ENCODE measurements at regions not wholly inside any gene's neighbourhood (a gene's known extent, or its start where the extent isn't known, plus 50 kb on each side); places are given as distances from the start of the nearest gene placed in this dataset.

DNA sequence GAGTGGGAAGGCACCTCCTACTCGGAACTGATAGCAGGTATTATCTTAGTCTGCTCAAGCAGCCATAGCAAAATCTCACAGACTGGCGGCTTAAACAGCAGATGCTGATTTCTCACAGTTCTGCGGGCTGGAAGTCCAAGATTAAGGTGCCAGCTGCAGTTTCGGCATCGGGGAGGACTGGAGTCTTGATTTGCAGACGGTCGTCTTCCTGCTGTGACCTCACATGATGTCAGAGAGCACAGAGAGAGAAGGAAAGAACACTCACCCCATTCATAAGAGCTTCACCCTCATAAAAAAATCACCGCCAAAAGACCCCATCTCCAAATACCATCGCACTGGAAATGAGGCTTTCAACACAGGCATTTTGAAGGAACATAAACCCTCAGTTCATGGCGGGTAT is 216.5 kb upstream of the PITRM1 start:
- no peak overlapping the region for H3K4ac ChIP-seq (ENCODE audit: low read depth, low read length)
- peaks cover 8% of the 10 kb centered on the region for H3K9me1 ChIP-seq (ENCODE audit: insufficient read depth, low read length)

More for the DNA sequence above, 216.5 kb upstream of the PITRM1 start:
- H3K56ac ChIP-seq (ENCODE audit: extremely low read depth, insufficient read depth, low read length), result no peak overlapping the region
- BruUV-seq (replicated peaks), result no TSS peak
- H3K4me3 ChIP-seq (ENCODE audit: insufficient read depth, low read depth, low read length), result no peak overlapping the region
- H2AK9ac ChIP-seq (replicated peaks; ENCODE audit: low read depth, low read length, poor library complexity), result no peak overlapping the region
- CTCF ChIA-PET, result interaction anchor here (0.5 kb wide), 1 partner anchor 163 kb away, joined by 3 read pairs; no protein-coding TSS in a partner anchor
- TF ChIP-seq SMC3 (IDR thresholded peaks at IDR 0.05; ENCODE audit: low read depth, low read length) (no peak), RCOR1 (IDR thresholded peaks at IDR 0.05; ENCODE audit: insufficient replicate concordance, low read length) (no peak), NFE2L2 (IDR thresholded peaks at IDR 0.05; ENCODE audit: low read depth, low read length) (no peak), CHD1 (IDR thresholded peaks at IDR 0.05; ENCODE audit: low read depth, low read length) (no peak), POLR2A (IDR thresholded peaks at IDR 0.05; ENCODE audit: low read depth, low read length) (no peak), MAFK (IDR thresholded peaks at IDR 0.05; ENCODE audit: low read depth, low read length) (no peak), RFX5 (IDR thresholded peaks at IDR 0.05; ENCODE audit: low read depth, low read length) (no peak)
- TF ChIP-seq, protein P1, sequence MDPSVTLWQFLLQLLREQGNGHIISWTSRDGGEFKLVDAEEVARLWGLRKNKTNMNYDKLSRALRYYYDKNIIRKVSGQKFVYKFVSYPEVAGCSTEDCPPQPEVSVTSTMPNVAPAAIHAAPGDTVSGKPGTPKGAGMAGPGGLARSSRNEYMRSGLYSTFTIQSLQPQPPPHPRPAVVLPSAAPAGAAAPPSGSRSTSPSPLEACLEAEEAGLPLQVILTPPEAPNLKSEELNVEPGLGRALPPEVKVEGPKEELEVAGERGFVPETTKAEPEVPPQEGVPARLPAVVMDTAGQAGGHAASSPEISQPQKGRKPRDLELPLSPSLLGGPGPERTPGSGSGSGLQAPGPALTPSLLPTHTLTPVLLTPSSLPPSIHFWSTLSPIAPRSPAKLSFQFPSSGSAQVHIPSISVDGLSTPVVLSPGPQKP (IDR thresholded peaks at IDR 0.05; ENCODE audit: borderline replicate concordance, low read depth, low read length), result no peak
- TF ChIP-seq, protein P2, sequence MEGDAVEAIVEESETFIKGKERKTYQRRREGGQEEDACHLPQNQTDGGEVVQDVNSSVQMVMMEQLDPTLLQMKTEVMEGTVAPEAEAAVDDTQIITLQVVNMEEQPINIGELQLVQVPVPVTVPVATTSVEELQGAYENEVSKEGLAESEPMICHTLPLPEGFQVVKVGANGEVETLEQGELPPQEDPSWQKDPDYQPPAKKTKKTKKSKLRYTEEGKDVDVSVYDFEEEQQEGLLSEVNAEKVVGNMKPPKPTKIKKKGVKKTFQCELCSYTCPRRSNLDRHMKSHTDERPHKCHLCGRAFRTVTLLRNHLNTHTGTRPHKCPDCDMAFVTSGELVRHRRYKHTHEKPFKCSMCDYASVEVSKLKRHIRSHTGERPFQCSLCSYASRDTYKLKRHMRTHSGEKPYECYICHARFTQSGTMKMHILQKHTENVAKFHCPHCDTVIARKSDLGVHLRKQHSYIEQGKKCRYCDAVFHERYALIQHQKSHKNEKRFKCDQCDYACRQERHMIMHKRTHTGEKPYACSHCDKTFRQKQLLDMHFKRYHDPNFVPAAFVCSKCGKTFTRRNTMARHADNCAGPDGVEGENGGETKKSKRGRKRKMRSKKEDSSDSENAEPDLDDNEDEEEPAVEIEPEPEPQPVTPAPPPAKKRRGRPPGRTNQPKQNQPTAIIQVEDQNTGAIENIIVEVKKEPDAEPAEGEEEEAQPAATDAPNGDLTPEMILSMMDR (conservative IDR thresholded peaks at IDR 0.05; ENCODE audit: low read depth, low read length), result no peak
- dilution Hi-C loops (cut with HindIII; ENCODE audit: low sequenced_read_pairs, unreplicated experiment) (no loop called here), in situ Hi-C loops (cut with MboI; ENCODE audit: low sequenced_read_pairs) (no loop called here), intact Hi-C loops (cut with micrococcal nuclease) (no loop called here)
- no peaks in the 10 kb centered on the region for H3K79me1 ChIP-seq (ENCODE audit: low read depth in 1 of 2, low read length in 2 of 2)
- no peak overlapping the region for H3K18ac ChIP-seq (ENCODE audit: low read depth, low read length)
- peaks cover 6% of the 10 kb centered on the region; the same call in 1 of the 2 replicates for H3K4me1 ChIP-seq (ENCODE audit: control insufficient read depth, insufficient read depth, low read length)
- no peak for DNase-seq
- no peak overlapping the region for H4K8ac ChIP-seq (ENCODE audit: low read depth in 2 of 2, low read length in 2 of 2)
- H2BK120ac ChIP-seq (ENCODE audit: low read depth, low read length), result no peak overlapping the region
- no peaks in the 10 kb centered on the region for H3K36me3 ChIP-seq (ENCODE audit: control insufficient read depth, insufficient read depth, low read length)
- no peak overlapping the region for H3K14ac ChIP-seq (replicated peaks; ENCODE audit: low read depth, low read length)
- no peak overlapping the region for H3K9ac ChIP-seq (ENCODE audit: low read depth, low read length)
- H3K27ac ChIP-seq (ENCODE audit: insufficient read depth, low read length), result no peak overlapping the region
- no peak overlapping the region for H2BK5ac ChIP-seq (ENCODE audit: low read depth, low read length, poor library complexity, severe bottlenecking)
- H4K20me1 ChIP-seq (ENCODE audit: insufficient read depth, low read length), result no peaks in the 10 kb centered on the region
- H2BK15ac ChIP-seq (ENCODE audit: low read depth, low read length), result no peak overlapping the region
- no peak overlapping the region for H2AK5ac ChIP-seq (ENCODE audit: low read depth, low read length)
- no peak for ATAC-seq (ENCODE audit: low read depth)
- no CpG with 5 or more reads among the region's 10 CpGs for WGBS, 2 experiments (ENCODE audit: extremely low coverage in 2 of 2, insufficient read length in 1 of 2)
- H2BK20ac ChIP-seq (ENCODE audit: low read depth, low read length), result no peak overlapping the region
- no peak overlapping the region for H3K4me2 ChIP-seq (ENCODE audit: low read depth, low read length)
- H2AFZ ChIP-seq (replicated peaks; ENCODE audit: low read length, poor library complexity), result no peak overlapping the region
- H4K5ac ChIP-seq (ENCODE audit: low read depth, low read length), result no peak overlapping the region
- H4K91ac ChIP-seq (ENCODE audit: insufficient read depth, low read depth, low read length), result no peak overlapping the region
- no peak overlapping the region for H3K23ac ChIP-seq (ENCODE audit: low read depth, low read length)
- H3K9me3 ChIP-seq (ENCODE audit: control insufficient read depth, insufficient read depth, low read length), result no peaks in the 10 kb centered on the region
- POLR2A ChIA-PET (ENCODE audit: unreplicated experiment), result no interaction called here
- no peaks in the 10 kb centered on the region for H3K27me3 ChIP-seq (ENCODE audit: control insufficient read depth, insufficient read depth, low read length)
